Muscle of arm (tissue), 1 donor: ENCODE measurements at regions not wholly inside any gene's neighbourhood (a gene's known extent, or its start where the extent isn't known, plus 50 kb on each side); places are given as distances from the start of the nearest gene placed in this dataset.

Experiments
- DNase-seq: peaks from one replicate; pipeline ENCODE4 v3.0.0-alpha.2; 2013

GRCh38 chr15:98419173-98419780 lies 229.1 kb upstream of the IGF1R start:
- DNase-seq, result no peak

DNA sequence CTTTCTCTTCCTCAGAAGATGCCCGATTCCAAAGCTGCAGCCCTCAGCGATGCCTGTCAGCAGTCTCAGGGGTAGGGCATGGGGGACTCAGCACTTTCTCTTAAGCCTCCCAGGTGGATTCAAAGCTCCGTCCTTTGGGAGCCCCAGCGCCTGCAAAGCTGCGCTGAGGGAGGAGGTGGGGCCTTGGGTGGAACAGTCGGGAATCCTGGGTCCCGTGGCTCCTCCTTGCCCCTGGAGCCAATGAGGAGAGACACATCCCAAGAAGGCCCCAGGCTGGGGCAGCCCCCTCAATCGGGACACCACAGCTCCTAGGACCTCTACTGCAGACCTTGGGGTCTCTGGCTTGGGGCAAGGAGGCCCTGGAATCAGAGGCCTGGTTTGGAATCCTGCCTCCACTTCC lies 227.5 kb upstream of the IGF1R start:
- DNase-seq, result no peak

- DNase-seq, result peak; percentile 68
Observed at GRCh38 chr15:98421419-98422129, 226.8 kb upstream of the IGF1R start.

DNA sequence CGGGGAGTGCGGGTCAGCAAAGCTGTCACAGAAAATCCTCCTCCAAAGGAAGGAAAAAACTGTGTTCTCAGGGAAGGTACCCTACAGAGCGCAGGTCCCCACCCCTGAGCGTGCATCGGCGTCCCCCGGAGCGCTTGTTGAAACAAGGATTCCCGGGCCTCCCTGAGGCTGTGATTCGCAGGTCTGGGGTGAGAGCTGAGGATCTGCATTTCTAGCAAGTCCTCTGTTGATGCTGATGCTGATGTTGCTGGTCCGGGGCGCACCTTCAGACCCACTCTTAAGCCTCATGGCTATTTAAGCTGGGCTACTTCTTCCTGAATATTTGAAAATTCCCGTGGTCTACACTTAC lies 226.2 kb upstream of the IGF1R start:
- DNase-seq, result no peak

GRCh38 chr15:98425173-98425572 lies 223.2 kb upstream of the IGF1R start:
- no peak for DNase-seq

- no peak for DNase-seq
Observed at GRCh38 chr15:98427321-98427720, 221.0 kb upstream of the IGF1R start.

GRCh38 chr15:98428253-98428989 lies 219.9 kb upstream of the IGF1R start:
- peak; percentile 81 for DNase-seq

DNA sequence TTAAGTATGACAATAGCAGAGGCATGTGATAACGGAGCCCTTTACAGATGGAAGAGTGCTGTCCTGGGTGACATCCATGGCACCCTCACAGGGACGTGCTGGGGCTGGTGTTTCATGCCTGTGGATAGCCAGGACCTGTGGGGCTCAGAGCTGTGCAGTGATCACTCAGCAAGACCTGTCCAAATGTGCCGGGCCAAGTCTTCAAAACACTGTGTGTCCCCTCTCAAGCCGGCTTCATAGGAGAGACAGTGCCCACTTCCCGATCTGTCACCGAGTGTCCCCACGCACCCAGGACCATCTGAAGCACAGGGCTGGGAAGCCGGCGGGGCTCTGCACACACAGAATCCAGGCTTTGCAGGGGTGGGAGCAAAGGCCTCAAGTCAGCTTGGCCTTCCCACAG lies 217.2 kb upstream of the IGF1R start:
- DNase-seq, result no peak

GRCh38 chr15:98433346-98433745 lies 215.0 kb upstream of the IGF1R start:
- DNase-seq, result peak; percentile 65

DNA sequence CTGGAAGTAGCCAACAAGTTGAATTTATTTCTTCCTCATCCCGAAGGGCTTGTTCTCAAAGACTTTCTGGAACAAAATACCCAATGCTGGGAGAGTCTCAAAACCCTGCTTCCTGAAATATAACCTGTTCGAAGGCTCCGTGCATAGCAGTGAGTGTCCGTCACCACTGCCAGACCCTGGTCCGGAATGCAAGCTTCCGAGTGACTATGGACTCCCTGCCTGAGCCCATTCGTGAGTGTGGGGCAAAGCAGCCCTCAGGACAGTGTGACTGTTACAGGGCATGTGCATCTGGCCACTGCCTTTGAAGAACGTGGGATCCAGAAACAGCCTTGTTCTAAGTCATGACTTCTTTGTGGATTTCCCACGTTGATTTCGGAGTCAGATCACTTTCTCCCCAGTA lies 214.5 kb upstream of the IGF1R start:
- no peak for DNase-seq

- DNase-seq, result no peak
Observed at GRCh38 chr15:98437752-98438151, 210.6 kb upstream of the IGF1R start.

DNA sequence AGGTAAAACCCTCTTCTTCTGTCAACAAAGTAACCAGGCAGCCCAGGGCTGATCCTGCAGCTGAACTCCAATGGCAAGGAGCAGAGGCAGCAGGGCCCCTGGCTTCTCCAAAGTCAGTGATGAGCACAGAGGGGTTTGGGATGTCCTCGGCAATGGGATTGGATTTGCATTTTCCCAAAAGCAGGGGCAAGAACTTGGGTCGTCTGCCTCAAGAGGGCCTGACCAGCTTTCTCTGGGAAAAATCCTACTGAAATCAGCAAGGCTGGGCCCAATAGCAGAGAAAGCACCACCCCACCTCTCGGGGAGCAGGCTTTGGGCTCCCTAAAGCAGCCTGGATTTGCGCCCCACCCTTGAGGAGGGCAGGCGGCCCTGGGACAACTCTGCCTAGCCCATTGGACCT lies 210.0 kb upstream of the IGF1R start:
- DNase-seq, result no peak

DNA sequence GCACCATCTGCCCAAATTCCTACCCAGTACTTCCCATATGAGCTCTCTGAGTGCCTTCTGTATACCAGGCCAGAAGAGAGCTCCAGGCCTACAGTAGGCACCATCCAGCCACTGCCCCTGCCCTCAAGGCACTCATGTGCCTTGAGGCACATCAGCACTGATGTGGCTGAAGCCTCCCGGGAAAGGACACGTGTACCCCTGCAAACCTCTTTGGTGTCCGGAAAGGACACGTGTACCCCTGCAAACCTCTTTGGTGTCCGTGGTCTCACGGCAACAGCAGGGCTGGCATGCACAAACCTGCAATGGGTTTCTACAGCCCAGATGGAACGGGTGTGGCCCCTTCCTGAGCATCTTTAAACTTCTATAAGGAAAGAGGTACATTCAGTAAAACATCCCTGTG lies 209.4 kb upstream of the IGF1R start:
- no peak for DNase-seq

DNA sequence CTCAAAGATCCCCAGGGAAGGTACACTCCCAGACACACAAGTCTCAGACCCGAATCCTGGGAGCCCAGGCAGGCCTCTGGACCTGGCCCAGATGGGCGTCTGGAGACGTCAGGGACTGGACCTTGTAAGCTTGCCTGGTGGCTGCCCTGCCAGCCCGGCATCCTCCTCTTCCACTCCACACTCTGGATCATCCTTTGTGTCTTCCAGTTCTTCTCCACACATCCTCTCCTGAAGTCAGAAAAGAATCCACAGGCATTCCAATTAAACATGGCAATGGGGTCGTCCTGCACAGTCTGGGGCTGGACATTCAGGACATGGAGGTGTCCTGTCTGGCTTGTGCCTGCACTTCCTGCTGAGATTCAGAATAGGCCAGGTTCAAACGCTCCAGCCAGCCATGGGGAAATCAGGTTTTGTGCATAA lies 208.8 kb upstream of the IGF1R start:
- DNase-seq, result no peak

DNA sequence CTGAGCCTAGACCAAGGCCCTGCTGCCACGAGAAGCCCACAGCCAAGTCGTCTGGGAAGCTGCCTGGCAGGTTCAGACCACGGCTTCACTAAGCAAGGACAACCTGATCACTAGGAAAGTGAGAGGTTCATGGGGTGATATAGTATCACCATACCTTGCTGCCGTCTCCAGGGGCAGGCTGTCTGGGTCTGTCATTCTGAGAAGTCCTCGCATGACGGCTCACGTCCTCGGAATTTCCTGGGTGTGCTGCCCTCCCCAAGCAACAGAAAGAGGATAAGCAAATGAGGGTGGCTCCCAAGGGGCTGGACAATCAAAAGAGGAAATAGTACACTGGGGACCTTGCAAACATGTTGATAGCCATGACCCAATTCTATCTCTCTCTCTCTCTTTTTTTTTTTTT lies 207.4 kb upstream of the IGF1R start:
- no peak for DNase-seq

DNA sequence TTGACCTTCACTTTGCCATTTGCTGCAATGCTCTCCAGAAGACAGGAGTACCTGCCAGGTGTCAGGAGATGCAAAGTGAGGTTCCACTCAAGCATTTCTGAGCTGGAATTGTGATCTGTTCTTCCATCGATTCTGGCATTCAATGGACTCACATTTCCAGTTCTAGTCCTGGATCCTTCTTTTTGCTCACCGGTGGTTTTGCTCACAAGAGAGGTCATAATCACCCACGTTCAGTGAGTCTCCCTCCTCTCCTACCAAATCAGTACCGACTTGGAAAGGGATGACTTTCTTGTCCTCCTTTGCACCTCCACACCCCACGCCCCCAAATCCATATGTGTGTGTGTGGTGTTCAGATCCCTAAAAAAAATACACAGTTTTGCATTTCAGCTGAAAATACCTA lies 206.7 kb upstream of the IGF1R start:
- DNase-seq, result no peak

DNA sequence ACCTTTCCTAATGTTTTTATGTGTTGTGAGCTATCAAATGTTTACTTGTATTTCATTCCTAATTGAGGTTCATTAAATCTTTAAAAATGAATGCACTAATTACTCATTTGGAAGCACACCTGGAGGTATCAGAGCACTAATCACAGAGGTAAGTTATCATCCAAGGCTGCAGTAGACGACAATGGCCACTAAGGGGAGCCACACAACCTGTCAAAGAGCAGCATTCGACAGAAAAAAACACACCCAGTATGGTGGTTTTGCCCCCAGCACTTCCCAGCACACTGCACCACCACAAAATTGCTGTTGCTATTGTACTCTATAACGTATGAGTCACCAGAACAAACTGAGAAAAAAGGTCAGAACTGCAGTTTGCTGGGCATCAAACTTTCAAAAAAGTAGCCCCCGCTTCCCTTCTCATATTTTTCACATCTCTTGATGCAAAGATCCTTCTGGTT lies 205.9 kb upstream of the IGF1R start:
- peak; percentile 52 for DNase-seq

DNA sequence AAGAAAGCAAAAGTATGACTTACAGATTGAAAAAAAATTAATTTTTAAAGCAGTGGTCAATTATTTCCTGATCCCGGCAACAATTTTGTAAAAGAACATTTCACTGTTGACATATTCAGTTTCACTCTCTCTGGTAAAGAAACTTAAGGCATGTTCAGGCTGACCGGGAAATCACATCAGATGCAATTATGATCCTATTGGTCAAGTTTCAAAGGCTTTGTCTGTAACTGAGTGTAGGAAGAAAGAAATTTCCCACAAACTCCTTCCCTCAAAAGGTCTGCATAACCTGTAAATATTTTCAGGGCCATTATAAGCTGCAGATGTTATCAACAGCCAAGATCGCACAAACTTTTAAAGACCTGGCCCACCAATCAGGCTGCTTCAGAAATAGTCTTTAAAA lies 205.4 kb upstream of the IGF1R start:
- DNase-seq, result no peak

GRCh38 chr15:98443526-98443925 lies 204.8 kb upstream of the IGF1R start:
- DNase-seq, result no peak

- DNase-seq, result no peak
Observed at GRCh38 chr15:98444138-98444537, 204.2 kb upstream of the IGF1R start.

DNA sequence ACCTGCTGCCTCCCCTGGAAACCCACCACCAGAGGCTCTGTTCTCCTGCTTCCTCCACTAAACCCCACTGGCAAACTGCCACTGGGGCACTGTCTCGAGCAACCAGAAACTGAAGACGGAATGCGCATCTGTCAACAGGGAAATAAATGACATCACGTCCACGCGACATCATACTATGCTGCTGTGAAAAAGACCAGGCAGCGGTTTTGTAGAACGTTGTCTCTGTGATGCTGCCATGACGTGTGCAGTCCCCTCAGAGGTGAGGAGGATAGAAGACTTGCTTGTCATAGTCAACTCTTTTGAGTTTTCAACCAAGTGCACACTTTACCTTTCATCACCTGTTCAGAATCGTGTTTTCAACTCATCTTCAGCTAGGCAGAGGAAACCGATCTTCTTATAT lies 203.0 kb upstream of the IGF1R start:
- DNase-seq, result no peak

DNA sequence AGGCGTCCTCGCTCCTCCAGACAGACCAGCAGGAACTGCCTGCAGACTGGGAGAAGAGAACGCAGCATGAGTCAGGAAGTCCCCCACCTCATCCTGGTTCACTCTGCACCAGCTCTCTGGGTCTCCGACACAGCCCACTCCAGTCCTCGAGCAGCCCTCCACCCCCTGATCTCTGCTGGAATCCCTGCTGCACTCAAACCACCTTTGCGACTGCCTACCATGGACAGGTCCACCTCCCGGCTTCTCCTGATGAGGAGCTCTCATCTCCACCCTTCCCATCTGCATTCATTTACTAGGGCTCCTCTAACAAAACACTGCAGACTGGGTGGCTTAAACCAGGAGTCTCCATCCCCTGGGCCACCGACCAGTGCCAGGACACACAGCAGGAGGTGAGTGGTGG lies 202.3 kb upstream of the IGF1R start:
- no peak for DNase-seq

- DNase-seq, result no peak
Observed at GRCh38 chr15:98447069-98447468, 201.3 kb upstream of the IGF1R start.
